ENCODE measurements at regions not wholly inside any gene's neighbourhood (a gene's known extent, or its start where the extent isn't known, plus 50 kb on each side); places are given as distances from the start of the nearest gene placed in this dataset.
"Not testable (repeated sequence)": the region's sequence is repeated elsewhere in the genome, so short reads cannot be mapped to it uniquely, and the experiment has no call there.

DNA sequence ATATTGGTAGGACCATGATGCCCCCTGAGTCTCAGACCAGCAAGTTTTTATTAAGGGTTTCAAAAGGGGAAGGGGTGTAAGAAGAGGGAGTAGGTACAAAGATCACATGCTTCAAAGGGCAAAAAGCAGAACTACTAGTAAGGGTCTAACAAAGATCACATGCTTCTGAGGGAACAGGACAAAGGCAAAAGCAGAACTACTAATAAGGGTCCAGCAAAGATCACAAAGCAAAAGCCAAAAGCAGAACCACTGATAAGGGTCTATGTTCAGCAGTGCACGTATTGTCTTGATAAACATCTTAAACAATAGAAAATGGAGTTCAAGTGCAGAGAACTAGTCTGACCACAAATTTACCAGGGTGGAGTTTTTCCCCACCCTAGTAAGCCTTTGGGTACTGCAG is 151.3 kb downstream of the DEFB131A start:
- TF ChIP-seq, protein P1, sequence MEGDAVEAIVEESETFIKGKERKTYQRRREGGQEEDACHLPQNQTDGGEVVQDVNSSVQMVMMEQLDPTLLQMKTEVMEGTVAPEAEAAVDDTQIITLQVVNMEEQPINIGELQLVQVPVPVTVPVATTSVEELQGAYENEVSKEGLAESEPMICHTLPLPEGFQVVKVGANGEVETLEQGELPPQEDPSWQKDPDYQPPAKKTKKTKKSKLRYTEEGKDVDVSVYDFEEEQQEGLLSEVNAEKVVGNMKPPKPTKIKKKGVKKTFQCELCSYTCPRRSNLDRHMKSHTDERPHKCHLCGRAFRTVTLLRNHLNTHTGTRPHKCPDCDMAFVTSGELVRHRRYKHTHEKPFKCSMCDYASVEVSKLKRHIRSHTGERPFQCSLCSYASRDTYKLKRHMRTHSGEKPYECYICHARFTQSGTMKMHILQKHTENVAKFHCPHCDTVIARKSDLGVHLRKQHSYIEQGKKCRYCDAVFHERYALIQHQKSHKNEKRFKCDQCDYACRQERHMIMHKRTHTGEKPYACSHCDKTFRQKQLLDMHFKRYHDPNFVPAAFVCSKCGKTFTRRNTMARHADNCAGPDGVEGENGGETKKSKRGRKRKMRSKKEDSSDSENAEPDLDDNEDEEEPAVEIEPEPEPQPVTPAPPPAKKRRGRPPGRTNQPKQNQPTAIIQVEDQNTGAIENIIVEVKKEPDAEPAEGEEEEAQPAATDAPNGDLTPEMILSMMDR (tag by site-specific recombination; IDR thresholded peaks at IDR 0.05) = not testable (repeated sequence)
- not testable (repeated sequence) for TF ChIP-seq KLF16 (tag by site-specific recombination; IDR thresholded peaks at IDR 0.05)

Data from HEK293 (cell line).